ENCODE measurements at regions not wholly inside any gene's neighbourhood (a gene's known extent, or its start where the extent isn't known, plus 50 kb on each side); places are given as distances from the start of the nearest gene placed in this dataset.

- FAIRE-seq, result no peak
- no peak for DNase-seq (ENCODE audit: insufficient read length, low spot score)
These were observed 242.6 kb upstream of the THBS1 start for GRCh38 chr15:39338251-39338650.

GRCh38 chr15:39340903-39341645 lies 239.8 kb upstream of the THBS1 start:
- DNase-seq (ENCODE audit: insufficient read length, low spot score), result no peak
- FAIRE-seq, result no peak

GRCh38 chr15:39344662-39345141 lies 236.2 kb upstream of the THBS1 start:
- FAIRE-seq (no peak), DNase-seq (ENCODE audit: insufficient read length, low spot score) (no peak)

- DNase-seq (ENCODE audit: insufficient read length, low spot score) (no peak), FAIRE-seq (no peak)
These were observed 235.7 kb upstream of the THBS1 start for GRCh38 chr15:39345176-39345575.

- no peak for DNase-seq (ENCODE audit: insufficient read length, low spot score)
- no peak for FAIRE-seq
These were observed 233.4 kb upstream of the THBS1 start for GRCh38 chr15:39347453-39347852.

GRCh38 chr15:39350785-39351184 lies 230.1 kb upstream of the THBS1 start:
- DNase-seq (ENCODE audit: insufficient read length, low spot score), result no peak
- FAIRE-seq, result no peak

- no peak for DNase-seq (ENCODE audit: insufficient read length, low spot score)
- FAIRE-seq, result no peak
These were observed 226.7 kb upstream of the THBS1 start for GRCh38 chr15:39354189-39354588.

- no peak for DNase-seq (ENCODE audit: insufficient read length, low spot score)
- FAIRE-seq, result no peak
These were observed 223.2 kb upstream of the THBS1 start for GRCh38 chr15:39357480-39358268.

- DNase-seq (ENCODE audit: insufficient read length, low spot score) (peak; percentile 2), FAIRE-seq (no peak)
These were observed 222.3 kb upstream of the THBS1 start for GRCh38 chr15:39358441-39359041.

GRCh38 chr15:39359771-39360170 lies 221.1 kb upstream of the THBS1 start:
- no peak for FAIRE-seq
- no peak for DNase-seq (ENCODE audit: insufficient read length, low spot score)

GRCh38 chr15:39360452-39360851 lies 220.4 kb upstream of the THBS1 start:
- FAIRE-seq (no peak), DNase-seq (ENCODE audit: insufficient read length, low spot score) (no peak)

GRCh38 chr15:39361497-39361896 lies 219.4 kb upstream of the THBS1 start:
- no peak for DNase-seq (ENCODE audit: insufficient read length, low spot score)
- no peak for FAIRE-seq

GRCh38 chr15:39362821-39363561 lies 217.9 kb upstream of the THBS1 start:
- DNase-seq (ENCODE audit: insufficient read length, low spot score), result no peak
- no peak for FAIRE-seq

- DNase-seq (ENCODE audit: insufficient read length, low spot score) (no peak), FAIRE-seq (no peak)
These were observed 216.9 kb upstream of the THBS1 start for GRCh38 chr15:39363761-39364586.

GRCh38 chr15:39364721-39365120 lies 216.2 kb upstream of the THBS1 start:
- DNase-seq (ENCODE audit: insufficient read length, low spot score) (no peak), FAIRE-seq (no peak)

- no peak for DNase-seq (ENCODE audit: insufficient read length, low spot score)
- FAIRE-seq, result no peak
These were observed 215.7 kb upstream of the THBS1 start for GRCh38 chr15:39365161-39365560.

GRCh38 chr15:39365873-39366272 lies 215.0 kb upstream of the THBS1 start:
- DNase-seq (ENCODE audit: insufficient read length, low spot score), result no peak
- no peak for FAIRE-seq

- FAIRE-seq (no peak), DNase-seq (ENCODE audit: insufficient read length, low spot score) (no peak)
These were observed 213.3 kb upstream of the THBS1 start for GRCh38 chr15:39367596-39367995.

GRCh38 chr15:39369768-39370167 lies 211.1 kb upstream of the THBS1 start:
- FAIRE-seq (no peak), DNase-seq (ENCODE audit: insufficient read length, low spot score) (no peak)

GRCh38 chr15:39376371-39376909 lies 204.4 kb upstream of the THBS1 start:
- FAIRE-seq (no peak), DNase-seq (ENCODE audit: insufficient read length, low spot score) (no peak)

Measured in GM19239 (cell line).